Stomach (tissue), 4 donors: ENCODE measurements at regions not wholly inside any gene's neighbourhood (a gene's known extent, or its start where the extent isn't known, plus 50 kb on each side); places are given as distances from the start of the nearest gene placed in this dataset.

Experiments
- CTCF ChIP-seq, 7 experiments: fragments of 450-650 bp in 4 of 7; fragments of 200-600 bp in 3 of 7; sonication (generic) in 3 of 7; IDR thresholded peaks; one replicate each; pipeline ENCODE4 v1.5.1; 2016 to 2019; ENCODE audit warnings: antibody characterized with exemption in 7 of 7, control low read depth in 2 of 7, mild to moderate bottlenecking in 1 of 7
- POLR2AphosphoS5 ChIP-seq, 3 donors: sonication (generic); formaldehyde crosslinking; IDR thresholded peaks; one replicate each; pipeline ENCODE4 v1.6.1; 2016; ENCODE audit warnings: antibody characterized with exemption in 3 of 3

GRCh38 chr18:39781565-39781964 lies 2173.5 kb upstream of the PIK3C3 start:
- TF ChIP-seq CTCF (IDR thresholded peaks at IDR 0.05) (no peak), POLR2AphosphoS5 (IDR thresholded peaks at IDR 0.05) (no peak)
